ENCODE measurements at regions not wholly inside any gene's neighbourhood (a gene's known extent, or its start where the extent isn't known, plus 50 kb on each side); places are given as distances from the start of the nearest gene placed in this dataset.

DNA sequence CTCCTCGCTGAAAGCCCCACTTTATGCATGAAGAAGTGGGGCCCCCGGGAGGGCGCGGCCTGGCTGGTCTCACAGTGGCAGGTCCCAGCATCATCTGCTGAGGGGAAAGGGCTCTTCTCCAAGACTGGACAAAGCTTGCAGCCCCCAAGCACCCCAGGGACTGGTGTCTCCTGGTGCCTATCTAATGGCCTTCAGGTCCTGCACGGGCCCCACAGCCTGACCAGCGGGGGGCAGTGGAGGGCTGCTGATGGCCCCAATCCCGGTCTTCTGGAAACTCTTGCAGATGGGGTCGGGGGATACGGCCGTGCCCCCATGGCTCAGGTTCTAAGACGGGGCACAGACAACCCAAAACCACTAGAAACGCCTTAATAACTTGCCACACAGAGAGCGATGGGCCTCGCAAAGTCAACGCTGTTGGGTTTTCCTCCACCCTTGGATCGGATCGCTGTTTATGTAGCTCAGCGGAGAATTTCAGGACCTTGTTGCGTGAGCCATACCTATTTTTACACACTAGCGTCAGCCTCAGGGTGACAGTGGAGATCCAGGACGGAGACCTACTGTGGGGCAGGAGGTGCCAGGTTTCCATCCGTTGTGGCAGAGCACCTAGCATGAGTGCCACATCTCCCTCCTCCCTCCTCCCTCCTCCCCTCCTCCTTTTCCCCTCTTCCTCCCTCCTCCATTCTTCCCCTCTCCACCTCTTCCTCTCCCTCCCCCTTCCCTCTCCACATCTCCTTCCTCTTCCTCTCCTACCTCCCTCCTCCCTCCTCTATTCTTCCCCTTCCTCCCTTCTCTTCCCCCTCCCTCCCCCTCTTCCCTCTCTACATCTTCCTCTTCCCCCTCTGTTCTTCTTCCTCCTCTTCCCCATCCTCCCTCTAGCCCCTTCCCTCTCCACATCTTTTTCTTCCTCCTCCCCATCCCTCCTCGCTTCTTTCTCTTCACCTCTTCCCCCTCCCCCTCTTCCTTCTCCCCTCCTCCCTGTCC, 79.3 kb upstream of the ALDH1L1 start:
- peaks cover 3% of the 10 kb centered on the region for H3K36me3 Mint-ChIP-seq (ENCODE audit: low read depth, unreplicated experiment)
- H3K4me2 ChIP-seq (ENCODE audit: low read length), result no peak overlapping the region
- no peak overlapping the region for H2AFZ ChIP-seq (ENCODE audit: low read depth, low read length)
- peaks cover 8% of the 10 kb centered on the region for H3K9me3 Mint-ChIP-seq (ENCODE audit: unreplicated experiment)
- H3K4me1 Mint-ChIP-seq (ENCODE audit: low read depth, unreplicated experiment), result no peaks in the 10 kb centered on the region
- DNase-seq (ENCODE audit: low read depth) (no peak), FAIRE-seq (no peak)
- no peak overlapping the region for H3K27ac Mint-ChIP-seq (ENCODE audit: unreplicated experiment)
- peaks cover 22% of the 10 kb centered on the region for H3K27me3 Mint-ChIP-seq (ENCODE audit: low read depth, unreplicated experiment)
- no peak overlapping the region for H3K27ac ChIP-seq (ENCODE audit: low read depth, low read length)
- no peak overlapping the region for H3K4me3 ChIP-seq (ENCODE audit: insufficient read depth, low read depth, low read length)
- no peaks in the 10 kb centered on the region for H3K27me3 ChIP-seq (ENCODE audit: insufficient read depth, low read length)
- H4K20me1 ChIP-seq (ENCODE audit: insufficient read depth, low read length), result no peaks in the 10 kb centered on the region
- TF ChIP-seq EZH2 (IDR thresholded peaks at IDR 0.05; ENCODE audit: insufficient read depth, low read length), result no peak
- TF ChIP-seq, protein P1, sequence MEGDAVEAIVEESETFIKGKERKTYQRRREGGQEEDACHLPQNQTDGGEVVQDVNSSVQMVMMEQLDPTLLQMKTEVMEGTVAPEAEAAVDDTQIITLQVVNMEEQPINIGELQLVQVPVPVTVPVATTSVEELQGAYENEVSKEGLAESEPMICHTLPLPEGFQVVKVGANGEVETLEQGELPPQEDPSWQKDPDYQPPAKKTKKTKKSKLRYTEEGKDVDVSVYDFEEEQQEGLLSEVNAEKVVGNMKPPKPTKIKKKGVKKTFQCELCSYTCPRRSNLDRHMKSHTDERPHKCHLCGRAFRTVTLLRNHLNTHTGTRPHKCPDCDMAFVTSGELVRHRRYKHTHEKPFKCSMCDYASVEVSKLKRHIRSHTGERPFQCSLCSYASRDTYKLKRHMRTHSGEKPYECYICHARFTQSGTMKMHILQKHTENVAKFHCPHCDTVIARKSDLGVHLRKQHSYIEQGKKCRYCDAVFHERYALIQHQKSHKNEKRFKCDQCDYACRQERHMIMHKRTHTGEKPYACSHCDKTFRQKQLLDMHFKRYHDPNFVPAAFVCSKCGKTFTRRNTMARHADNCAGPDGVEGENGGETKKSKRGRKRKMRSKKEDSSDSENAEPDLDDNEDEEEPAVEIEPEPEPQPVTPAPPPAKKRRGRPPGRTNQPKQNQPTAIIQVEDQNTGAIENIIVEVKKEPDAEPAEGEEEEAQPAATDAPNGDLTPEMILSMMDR (IDR thresholded peaks at IDR 0.05; ENCODE audit: insufficient read depth, low read depth, low read length), result peak; percentile 29
- no peaks in the 10 kb centered on the region for H3K4me1 ChIP-seq (ENCODE audit: insufficient read depth, low read length)
- no peak overlapping the region for H3K4me3 Mint-ChIP-seq (ENCODE audit: unreplicated experiment)
- H3K36me3 ChIP-seq (ENCODE audit: insufficient read depth, low read length), result no peaks in the 10 kb centered on the region
- no peak overlapping the region for H3K9ac ChIP-seq (ENCODE audit: low read length)
- H3K79me2 ChIP-seq (ENCODE audit: insufficient read depth, low read length), result no peaks in the 10 kb centered on the region
- H3K9me3 ChIP-seq (ENCODE audit: insufficient read depth, low read depth, low read length), result no peaks in the 10 kb centered on the region

- no peaks in the 10 kb centered on the region for H3K4me1 Mint-ChIP-seq (ENCODE audit: low read depth, unreplicated experiment)
- peaks cover 3% of the 10 kb centered on the region for H3K36me3 Mint-ChIP-seq (ENCODE audit: low read depth, unreplicated experiment)
- no peak for DNase-seq (ENCODE audit: low read depth)
- Histone ChIP-seq H3K36me3 (ENCODE audit: insufficient read depth, low read length) (no peaks in the 10 kb centered on the region), H4K20me1 (ENCODE audit: insufficient read depth, low read length) (no peaks in the 10 kb centered on the region), H3K9me3 (ENCODE audit: insufficient read depth, low read depth, low read length) (no peaks in the 10 kb centered on the region), H3K4me3 (ENCODE audit: insufficient read depth, low read depth, low read length) (no peak overlapping the region), H3K79me2 (ENCODE audit: insufficient read depth, low read length) (no peaks in the 10 kb centered on the region), H3K4me2 (ENCODE audit: low read length) (no peak overlapping the region), H2AFZ (ENCODE audit: low read depth, low read length) (no peak overlapping the region), H3K27ac (ENCODE audit: low read depth, low read length) (no peak overlapping the region), H3K27me3 (ENCODE audit: insufficient read depth, low read length) (no peaks in the 10 kb centered on the region), H3K4me1 (ENCODE audit: insufficient read depth, low read length) (no peaks in the 10 kb centered on the region), H3K9ac (ENCODE audit: low read length) (no peak overlapping the region)
- FAIRE-seq, result no peak
- peaks cover 7% of the 10 kb centered on the region for H3K9me3 Mint-ChIP-seq (ENCODE audit: unreplicated experiment)
- H3K27ac Mint-ChIP-seq (ENCODE audit: unreplicated experiment), result peak overlapping the region; percentile 41
- peaks cover 15% of the 10 kb centered on the region for H3K27me3 Mint-ChIP-seq (ENCODE audit: low read depth, unreplicated experiment)
- H3K4me3 Mint-ChIP-seq (ENCODE audit: unreplicated experiment), result no peak overlapping the region
- no peak for TF ChIP-seq EZH2 (IDR thresholded peaks at IDR 0.05; ENCODE audit: insufficient read depth, low read length)
- TF ChIP-seq, protein P1 (IDR thresholded peaks at IDR 0.05; ENCODE audit: insufficient read depth, low read depth, low read length), result no peak
Observed at GRCh38 chr3:126258670-126259069, 78.3 kb upstream of the ALDH1L1 start.

GRCh38 chr3:126257984-126258383, 77.6 kb upstream of the ALDH1L1 start:
- Mint-ChIP-seq H3K4me1 (ENCODE audit: low read depth, unreplicated experiment) (no peaks in the 10 kb centered on the region), H3K9me3 (ENCODE audit: unreplicated experiment) (peaks cover 6% of the 10 kb centered on the region), H3K27me3 (ENCODE audit: low read depth, unreplicated experiment) (peaks cover 13% of the 10 kb centered on the region), H3K4me3 (ENCODE audit: unreplicated experiment) (no peak overlapping the region), H3K36me3 (ENCODE audit: low read depth, unreplicated experiment) (peaks cover 2% of the 10 kb centered on the region), H3K27ac (ENCODE audit: unreplicated experiment) (no peak overlapping the region)
- no peaks in the 10 kb centered on the region for H3K36me3 ChIP-seq (ENCODE audit: insufficient read depth, low read length)
- no peak overlapping the region for H3K4me3 ChIP-seq (ENCODE audit: insufficient read depth, low read depth, low read length)
- H3K4me2 ChIP-seq (ENCODE audit: low read length), result no peak overlapping the region
- H2AFZ ChIP-seq (ENCODE audit: low read depth, low read length), result no peak overlapping the region
- no peaks in the 10 kb centered on the region for H3K79me2 ChIP-seq (ENCODE audit: insufficient read depth, low read length)
- H3K9me3 ChIP-seq (ENCODE audit: insufficient read depth, low read depth, low read length), result no peaks in the 10 kb centered on the region
- no peaks in the 10 kb centered on the region for H4K20me1 ChIP-seq (ENCODE audit: insufficient read depth, low read length)
- no peak for FAIRE-seq
- no peaks in the 10 kb centered on the region for H3K4me1 ChIP-seq (ENCODE audit: insufficient read depth, low read length)
- H3K9ac ChIP-seq (ENCODE audit: low read length), result no peak overlapping the region
- TF ChIP-seq EZH2 (IDR thresholded peaks at IDR 0.05; ENCODE audit: insufficient read depth, low read length), result no peak
- TF ChIP-seq, protein P1 (IDR thresholded peaks at IDR 0.05; ENCODE audit: insufficient read depth, low read depth, low read length), result no peak
- no peak overlapping the region for H3K27ac ChIP-seq (ENCODE audit: low read depth, low read length)
- no peaks in the 10 kb centered on the region for H3K27me3 ChIP-seq (ENCODE audit: insufficient read depth, low read length)
- no peak for DNase-seq (ENCODE audit: low read depth)

Measured in astrocyte (in vitro differentiated cells and primary cell).